D721Med (cell line): ENCODE measurements at regions not wholly inside any gene's neighbourhood (a gene's known extent, or its start where the extent isn't known, plus 50 kb on each side); places are given as distances from the start of the nearest gene placed in this dataset.

ENCODE experiments used
- DNase-seq: peaks from one replicate; pipeline ENCODE4 v3.0.0; 2011; ENCODE audit warnings: low spot score; ENCODE audit not compliant: insufficient read length
- FAIRE-seq: peaks from 2 replicates; lab custom pipeline; 2011; peaks lifted over from hg19 to GRCh38; lab: Jason Lieb, UNC
- CTCF ChIP-seq: IDR thresholded peaks from 2 replicates; pipeline ENCODE4 v1.5.1; 2012; ENCODE audit warnings: mild to moderate bottlenecking, control low read depth; ENCODE audit not compliant: insufficient read depth; ENCODE audit errors: missing control alignments

- DNase-seq (no peak), FAIRE-seq (no peak)
- no peak for TF ChIP-seq CTCF
Observed at GRCh38 chr6:41475737-41476357, 70.3 kb upstream of the FOXP4 start.

GRCh38 chr6:41476401-41476800 is 69.8 kb upstream of the FOXP4 start:
- FAIRE-seq (no peak), DNase-seq (no peak)
- TF ChIP-seq CTCF = no peak

GRCh38 chr6:41477572-41477971 is 68.6 kb upstream of the FOXP4 start:
- DNase-seq = no peak
- TF ChIP-seq CTCF = no peak
- no peak for FAIRE-seq

GRCh38 chr6:41483943-41484342 is 62.2 kb upstream of the FOXP4 start:
- DNase-seq (no peak), FAIRE-seq (no peak)
- TF ChIP-seq CTCF = no peak

GRCh38 chr6:41487860-41488432 is 58.2 kb upstream of the FOXP4 start:
- TF ChIP-seq CTCF = no peak
- DNase-seq (no peak), FAIRE-seq (no peak)

GRCh38 chr6:41488433-41489119 is 57.6 kb upstream of the FOXP4 start:
- no peak for TF ChIP-seq CTCF
- FAIRE-seq = no peak
- DNase-seq = no peak
